Hematopoietic multipotent progenitor cell treated with erythropoietin and hydrocortisone succinate and interleukin-3 and kit ligand, for 17 days (in vitro differentiated cells): ENCODE measurements at regions not wholly inside any gene's neighbourhood (a gene's known extent, or its start where the extent isn't known, plus 50 kb on each side); places are given as distances from the start of the nearest gene placed in this dataset.

Experiments
- DNase-seq: peaks from one replicate; pipeline ENCODE4 v3.0.0-alpha.2; 2015; ENCODE audit warnings: low spot score

DNA sequence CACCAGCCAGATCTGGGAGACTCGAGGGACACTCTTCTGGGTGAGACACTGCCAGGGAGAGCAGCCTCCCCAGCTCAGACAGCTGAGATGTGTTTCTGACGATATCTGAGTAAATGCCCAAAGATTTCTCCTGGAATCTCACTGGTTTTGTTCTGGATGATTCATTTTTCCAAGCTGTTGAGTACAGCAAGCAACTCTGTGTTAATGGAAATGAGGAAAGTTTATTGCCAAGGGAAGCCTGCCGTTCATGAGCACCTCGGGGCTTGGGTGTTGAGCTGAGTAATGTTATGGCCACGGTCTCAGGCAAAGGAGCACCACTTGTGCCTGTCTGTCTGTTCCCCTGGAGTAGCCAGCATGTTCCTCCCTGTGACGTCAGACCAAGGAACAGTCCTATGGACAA is 1132.4 kb downstream of the BRD1 start:
- DNase-seq, result no peak

- no peak for DNase-seq
Measured at GRCh38 chr22:48694296-48694883, 1133.3 kb downstream of the BRD1 start.

GRCh38 chr22:48693377-48694135 is 1134.1 kb downstream of the BRD1 start:
- no peak for DNase-seq

- DNase-seq, result no peak
Measured at GRCh38 chr22:48692734-48693376, 1134.8 kb downstream of the BRD1 start.

DNA sequence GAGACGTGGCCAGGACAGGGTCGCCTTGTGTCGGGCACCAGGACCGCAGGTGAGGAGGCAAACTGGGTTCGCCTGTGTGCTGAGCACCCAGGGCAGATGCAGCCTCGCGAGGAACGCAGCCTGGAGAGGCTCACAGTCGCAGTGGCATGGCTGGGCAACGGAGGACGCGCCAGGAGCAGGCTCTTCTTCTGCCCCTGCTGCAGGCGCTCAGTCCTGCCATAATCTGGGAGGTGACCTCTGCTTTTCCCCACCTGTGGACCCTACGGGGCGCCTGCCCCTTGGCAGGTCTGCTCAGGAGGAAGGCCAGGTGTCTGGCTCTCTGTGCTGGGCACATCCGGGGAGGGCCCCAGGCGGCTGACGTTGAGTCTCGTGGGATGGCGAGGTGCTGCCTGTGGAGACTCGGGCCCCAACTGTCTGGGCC is 1136.2 kb downstream of the BRD1 start:
- no peak for DNase-seq

GRCh38 chr22:48690583-48691317 is 1136.9 kb downstream of the BRD1 start:
- no peak for DNase-seq

- DNase-seq, result no peak
Measured at GRCh38 chr22:48689206-48689605, 1138.5 kb downstream of the BRD1 start.

DNA sequence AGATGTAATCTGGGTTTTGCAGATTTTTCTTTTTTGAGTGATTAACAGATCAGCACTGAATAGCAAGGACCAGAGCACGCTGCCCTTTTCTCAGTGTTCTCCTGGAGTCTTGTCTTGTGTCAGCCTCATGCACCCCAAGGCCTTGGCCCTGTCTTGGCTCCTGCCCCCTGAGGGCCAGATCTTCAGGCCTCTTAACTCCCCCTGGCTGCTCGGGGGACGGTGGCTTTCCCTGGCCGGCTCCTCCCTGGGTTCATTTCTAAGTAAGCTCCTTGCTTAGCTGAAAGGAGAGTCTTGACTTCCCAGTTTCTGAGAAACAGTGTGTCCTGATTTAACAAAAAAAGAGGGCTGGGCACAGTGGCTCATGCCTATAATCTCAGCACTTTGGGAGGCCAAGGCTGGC is 1139.3 kb downstream of the BRD1 start:
- no peak for DNase-seq

DNA sequence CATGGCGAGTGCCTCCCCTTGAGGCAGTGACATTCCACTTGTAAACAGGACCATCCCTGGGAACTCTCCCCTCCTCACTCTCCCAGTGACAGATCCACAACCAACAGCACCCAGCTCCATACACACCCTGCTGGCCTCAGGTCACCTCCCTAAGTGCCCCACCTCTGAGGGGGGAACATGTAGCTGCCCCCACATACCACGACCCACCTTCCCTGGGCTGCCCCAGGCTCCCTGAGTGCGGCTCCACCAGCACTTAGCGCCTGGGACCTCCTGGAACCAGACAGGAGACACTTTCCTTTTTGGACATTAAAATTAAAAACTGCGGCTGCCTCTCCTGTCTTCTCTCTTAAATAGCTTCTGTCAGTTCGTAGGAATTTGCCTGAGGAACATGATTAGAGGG is 1140.1 kb downstream of the BRD1 start:
- DNase-seq, result no peak

- no peak for DNase-seq
Measured at GRCh38 chr22:48686694-48687302, 1140.9 kb downstream of the BRD1 start.

- DNase-seq, result no peak
Measured at GRCh38 chr22:48685767-48686166, 1141.9 kb downstream of the BRD1 start.

GRCh38 chr22:48683640-48684039 is 1144.0 kb downstream of the BRD1 start:
- no peak for DNase-seq

DNA sequence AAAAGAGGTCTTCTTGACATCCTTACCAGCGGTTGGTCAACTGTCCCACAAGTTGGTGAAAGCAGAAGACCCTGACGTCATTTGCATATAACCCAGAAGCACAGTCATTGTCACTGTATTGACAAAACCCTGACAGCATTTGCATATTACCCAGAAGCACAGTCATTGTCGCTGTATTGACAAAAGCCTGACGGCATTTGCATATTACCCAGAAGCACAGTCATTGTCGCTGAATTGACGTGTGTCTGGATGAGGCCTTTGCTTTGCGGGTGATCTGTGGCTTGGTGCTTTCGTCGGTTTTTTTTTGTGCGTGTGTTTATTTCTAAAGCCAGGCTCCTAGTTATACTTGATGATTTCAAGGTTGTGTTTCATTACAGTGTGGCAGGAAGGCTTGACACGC is 1145.2 kb downstream of the BRD1 start:
- no peak for DNase-seq

- no peak for DNase-seq
Measured at GRCh38 chr22:48680601-48681000, 1147.1 kb downstream of the BRD1 start.

DNA sequence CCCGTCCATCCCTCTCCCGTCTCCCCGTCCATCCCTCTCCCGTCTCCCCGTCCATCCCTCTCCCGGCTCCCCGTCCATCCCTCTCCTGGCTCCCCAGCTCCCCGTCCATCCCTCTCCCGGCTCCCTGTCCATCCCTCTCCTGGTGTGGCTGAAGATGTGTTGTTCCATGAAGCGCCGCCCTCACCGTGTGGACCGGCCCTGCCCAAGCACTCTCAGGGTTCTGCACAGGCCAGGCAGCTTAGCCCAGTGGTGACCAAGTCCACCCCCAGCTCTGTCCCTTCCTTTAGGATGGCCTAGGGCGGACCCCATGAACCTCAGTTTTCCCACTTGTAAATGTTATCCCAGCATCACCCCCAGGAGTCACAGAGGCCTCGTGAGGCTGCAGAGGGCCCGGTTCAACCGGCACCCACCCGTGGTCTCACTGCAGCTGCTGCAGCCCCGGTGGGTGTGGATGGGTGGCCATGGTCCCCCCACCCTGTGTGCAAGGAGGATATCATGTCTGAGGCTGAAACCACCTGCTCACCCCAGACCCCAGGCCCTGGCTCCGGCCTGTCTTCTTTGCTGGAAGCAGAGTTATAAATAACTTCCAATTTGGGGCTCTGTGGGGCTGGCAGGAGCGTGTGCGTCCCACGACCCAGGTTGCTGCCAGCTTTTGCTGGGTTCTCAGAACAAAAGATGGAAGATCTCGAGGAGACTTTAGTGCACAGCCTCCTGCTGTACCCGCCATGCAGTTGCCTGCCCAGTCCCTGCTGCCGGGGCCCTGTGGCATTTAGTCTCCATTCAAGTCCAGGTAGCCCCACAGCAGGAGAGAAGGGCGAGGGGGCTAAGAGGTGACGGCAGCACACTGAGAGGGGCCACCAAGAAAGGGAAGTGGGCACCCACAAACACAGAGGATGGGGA is 1147.8 kb downstream of the BRD1 start:
- no peak for DNase-seq

- no peak for DNase-seq
Measured at GRCh38 chr22:48678171-48679135, 1149.2 kb downstream of the BRD1 start.

GRCh38 chr22:48677621-48678020 is 1150.1 kb downstream of the BRD1 start:
- no peak for DNase-seq

- no peak for DNase-seq
Measured at GRCh38 chr22:48677168-48677520, 1150.5 kb downstream of the BRD1 start.

GRCh38 chr22:48676266-48677167 is 1151.2 kb downstream of the BRD1 start:
- DNase-seq, result no peak
